ENCODE measurements at regions not wholly inside any gene's neighbourhood (a gene's known extent, or its start where the extent isn't known, plus 50 kb on each side); places are given as distances from the start of the nearest gene placed in this dataset.

- TF ChIP-seq CTCF (conservative IDR thresholded peaks at IDR 0.05), result no peak
- TF ChIP-seq EZH2 (IDR thresholded peaks at IDR 0.05; ENCODE audit: low read depth), result no peak
Measured at GRCh38 chr10:71004176-71005075, 116.1 kb upstream of the PCBD1 start.
